RCC 7860 (cell line): ENCODE measurements at regions not wholly inside any gene's neighbourhood (a gene's known extent, or its start where the extent isn't known, plus 50 kb on each side); places are given as distances from the start of the nearest gene placed in this dataset.
"Not testable (repeated sequence)": the region's sequence is repeated elsewhere in the genome, so short reads cannot be mapped to it uniquely, and the experiment has no call there.

Experiments used
- DNase-seq: peaks from one replicate; pipeline ENCODE4 v3.0.0-alpha.2; 2015; ENCODE audit warnings: low spot score
- FAIRE-seq: peaks from 2 replicates; lab custom pipeline; 2012; peaks lifted over from hg19 to GRCh38; lab: Jason Lieb, UNC

DNA sequence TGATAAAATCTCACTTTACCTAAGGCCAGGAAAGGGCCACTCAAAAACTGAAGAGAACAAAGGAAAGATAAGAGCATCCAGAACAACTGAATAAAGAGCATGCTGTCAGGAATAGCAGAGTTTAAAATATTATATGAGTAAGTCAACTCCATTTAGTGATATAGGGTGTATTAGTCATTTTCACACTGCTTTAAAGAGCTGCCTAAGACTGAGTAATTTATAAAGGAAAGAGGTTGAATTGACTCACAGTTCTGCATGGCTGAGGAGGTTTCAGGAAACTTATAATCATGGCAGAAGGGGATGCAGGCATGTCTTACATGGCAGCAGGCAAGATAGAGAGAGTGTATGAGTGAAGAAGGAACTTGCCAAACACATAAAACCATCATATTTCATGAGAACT lies 778.0 kb upstream of the NECTIN3 start:
- DNase-seq: peak; percentile 46
- FAIRE-seq: no peak

GRCh38 chr3:110296885-110297284 lies 774.7 kb upstream of the NECTIN3 start:
- FAIRE-seq (no peak), DNase-seq (no peak)

DNA sequence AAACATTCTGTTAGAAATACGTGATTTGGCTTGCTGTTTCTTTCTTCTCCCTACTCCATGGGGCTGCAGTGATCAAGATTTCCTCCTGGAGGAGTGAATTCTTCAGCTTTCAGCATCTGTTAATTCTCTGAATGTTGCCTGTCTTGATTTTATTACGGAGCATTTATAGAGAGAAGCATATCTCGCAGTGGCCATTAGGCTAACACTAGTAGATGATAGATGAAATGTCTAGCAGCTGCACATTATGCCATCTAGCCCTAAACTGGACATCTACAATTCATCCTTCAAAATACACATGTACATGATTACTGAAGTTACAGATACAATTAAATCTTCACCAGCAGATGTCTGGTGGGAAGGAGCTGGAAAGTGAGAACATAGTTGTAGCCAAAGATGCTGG lies 769.8 kb upstream of the NECTIN3 start:
- no peak for DNase-seq
- FAIRE-seq: no peak

DNA sequence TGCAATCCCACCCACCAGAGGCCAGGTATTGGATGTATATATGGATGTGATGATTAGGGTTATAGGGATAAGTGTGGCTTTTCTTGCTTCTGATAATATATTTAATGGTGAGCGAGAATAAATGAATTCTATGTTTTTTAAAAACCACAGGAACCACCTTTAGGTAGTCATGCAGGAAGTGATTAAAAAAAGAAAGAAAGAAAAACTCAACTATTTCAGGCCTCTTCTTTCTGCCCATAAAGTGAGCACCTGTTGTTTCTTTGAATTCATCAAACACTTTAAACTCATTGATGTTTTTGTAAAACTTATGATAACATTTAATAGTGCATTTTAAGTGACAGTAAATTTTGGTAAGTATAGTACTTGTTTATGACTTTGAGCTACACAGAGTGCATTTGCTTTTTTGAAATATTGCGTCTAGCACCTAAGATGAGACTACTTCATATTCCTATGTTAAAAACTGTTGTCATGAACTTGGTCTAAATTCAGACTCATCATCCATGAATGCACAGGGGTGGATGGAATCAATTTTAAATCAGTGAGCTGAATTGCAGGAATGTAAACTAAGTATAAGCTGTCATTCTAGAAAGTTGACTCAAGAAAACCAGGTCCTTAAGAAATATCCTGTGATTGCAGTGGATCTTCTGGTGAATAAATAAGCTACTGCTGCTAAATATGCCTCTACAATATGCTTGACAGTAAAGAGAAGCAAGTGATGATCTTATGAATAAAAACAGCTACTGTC lies 764.4 kb upstream of the NECTIN3 start:
- DNase-seq (no peak), FAIRE-seq (no peak)

GRCh38 chr3:110311541-110311940 lies 760.1 kb upstream of the NECTIN3 start:
- DNase-seq: no peak

GRCh38 chr3:110314512-110315114 lies 757.0 kb upstream of the NECTIN3 start:
- peak; percentile 27 for DNase-seq
- no peak for FAIRE-seq

More at GRCh38 chr3:110311541-110311940, 760.1 kb upstream of the NECTIN3 start:
- no peak for FAIRE-seq

DNA sequence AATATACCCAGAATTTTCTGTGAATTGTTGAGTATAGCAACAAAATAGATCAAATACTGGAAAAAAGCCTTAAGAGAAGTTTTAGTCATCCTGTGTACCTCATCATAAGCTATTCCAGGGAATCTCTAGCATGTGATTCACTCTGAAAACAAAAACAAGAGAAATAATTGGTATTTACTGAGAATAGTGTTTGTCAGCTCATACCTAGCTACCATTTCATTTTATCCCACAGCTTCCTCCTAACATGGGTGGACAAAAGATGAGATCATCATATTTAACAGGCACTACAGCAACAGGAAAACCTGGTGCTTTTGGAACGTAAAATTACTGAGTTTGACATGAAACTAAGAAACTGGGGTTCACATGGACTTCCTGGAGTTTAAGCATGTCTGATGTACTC lies 753.5 kb upstream of the NECTIN3 start:
- DNase-seq (no peak), FAIRE-seq (no peak)

DNA sequence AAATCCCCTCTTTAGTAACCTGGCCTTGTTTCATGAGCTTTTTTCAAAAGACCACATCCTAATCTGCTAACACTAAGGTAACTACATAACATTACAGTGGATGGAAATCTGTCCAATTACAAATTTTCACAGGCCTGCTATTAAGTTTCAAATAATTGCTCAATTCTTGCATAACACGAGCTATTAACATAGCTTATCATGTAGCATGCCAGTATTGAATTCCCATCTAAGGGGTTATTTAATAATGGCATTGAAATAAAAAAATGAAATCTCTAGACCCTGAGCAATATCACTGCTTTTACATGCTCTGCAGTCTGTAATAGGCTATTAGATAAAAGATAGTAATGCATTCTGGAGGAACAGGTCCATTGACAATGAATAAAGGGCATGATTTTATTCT lies 748.3 kb upstream of the NECTIN3 start:
- FAIRE-seq (no peak), DNase-seq (no peak)

- no peak for DNase-seq
- FAIRE-seq: no peak
Observed at GRCh38 chr3:110324171-110324705, 747.4 kb upstream of the NECTIN3 start.

DNA sequence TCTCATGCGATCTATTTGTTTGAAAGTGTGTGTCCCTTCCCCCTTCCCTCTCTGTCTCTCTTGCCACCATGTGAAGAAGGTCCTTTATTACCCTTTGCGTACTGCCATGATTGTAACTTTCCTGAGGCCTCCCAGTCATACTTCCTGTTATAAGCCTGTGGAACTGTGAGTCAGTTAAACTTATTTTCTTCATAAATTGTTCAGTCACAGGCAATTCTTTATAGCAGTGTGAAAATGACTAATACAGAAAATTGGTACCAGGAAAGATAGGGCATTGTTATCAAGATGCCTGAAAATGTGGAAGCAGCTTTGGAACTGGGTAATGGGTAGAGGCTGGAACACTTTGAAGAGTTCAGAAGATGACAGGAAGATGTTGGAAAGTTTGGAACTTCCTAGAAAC lies 743.7 kb upstream of the NECTIN3 start:
- no peak for DNase-seq
- FAIRE-seq: no peak

DNA sequence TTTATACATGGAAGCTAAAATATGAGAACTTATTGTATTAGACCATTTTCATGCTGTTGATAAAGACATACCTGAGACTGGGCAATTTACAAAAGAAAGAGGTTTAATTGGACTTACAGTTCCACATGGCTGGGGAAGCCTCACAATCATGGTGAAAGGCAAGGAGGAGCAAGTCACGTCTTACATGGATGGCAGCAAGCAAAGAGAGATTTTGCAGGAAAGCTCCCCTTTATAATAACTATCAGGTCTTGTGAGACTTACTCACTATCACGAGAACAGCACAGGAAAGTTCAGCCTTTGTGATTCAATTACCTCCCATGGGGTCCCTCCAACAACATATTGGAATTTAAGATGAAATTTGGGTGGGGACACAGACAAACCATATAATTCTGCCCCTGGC lies 740.1 kb upstream of the NECTIN3 start:
- FAIRE-seq, DNase-seq: not testable (repeated sequence)

- DNase-seq: no peak
- FAIRE-seq: no peak
Observed at GRCh38 chr3:110332629-110333028, 739.0 kb upstream of the NECTIN3 start.

GRCh38 chr3:110341047-110341446 lies 730.6 kb upstream of the NECTIN3 start:
- FAIRE-seq (peak; percentile 65), DNase-seq (peak; percentile 32)

DNA sequence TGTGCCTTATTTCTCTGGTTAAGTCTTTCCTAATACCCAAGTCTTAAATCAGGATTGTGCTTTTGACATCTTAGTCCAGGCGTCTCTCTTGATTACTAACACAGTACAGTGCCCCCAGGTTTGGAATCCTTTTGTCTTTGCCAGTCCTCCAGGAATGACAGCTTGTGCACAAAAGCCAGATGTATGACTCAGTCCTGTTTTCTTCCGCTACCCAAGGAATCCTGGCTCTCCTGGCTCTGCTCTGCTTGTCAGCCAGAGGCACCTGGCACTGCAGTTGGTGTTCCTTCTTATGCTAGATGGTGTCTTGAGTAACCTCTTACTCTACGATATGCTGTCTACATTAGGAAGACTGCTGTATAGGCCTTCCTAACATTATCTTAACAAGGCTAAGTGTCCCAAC lies 728.2 kb upstream of the NECTIN3 start:
- FAIRE-seq (peak; percentile 92), DNase-seq (peak; percentile 83)

- DNase-seq (peak; percentile 79), FAIRE-seq (peak; percentile 84)
Observed at GRCh38 chr3:110343945-110344344, 727.7 kb upstream of the NECTIN3 start.

GRCh38 chr3:110344487-110344886 lies 727.1 kb upstream of the NECTIN3 start:
- FAIRE-seq: no peak

GRCh38 chr3:110344897-110345767 lies 726.5 kb upstream of the NECTIN3 start:
- FAIRE-seq (peak; percentile 100), DNase-seq (peak; percentile 99)

More at GRCh38 chr3:110344487-110344886, 727.1 kb upstream of the NECTIN3 start:
- no peak for DNase-seq

DNA sequence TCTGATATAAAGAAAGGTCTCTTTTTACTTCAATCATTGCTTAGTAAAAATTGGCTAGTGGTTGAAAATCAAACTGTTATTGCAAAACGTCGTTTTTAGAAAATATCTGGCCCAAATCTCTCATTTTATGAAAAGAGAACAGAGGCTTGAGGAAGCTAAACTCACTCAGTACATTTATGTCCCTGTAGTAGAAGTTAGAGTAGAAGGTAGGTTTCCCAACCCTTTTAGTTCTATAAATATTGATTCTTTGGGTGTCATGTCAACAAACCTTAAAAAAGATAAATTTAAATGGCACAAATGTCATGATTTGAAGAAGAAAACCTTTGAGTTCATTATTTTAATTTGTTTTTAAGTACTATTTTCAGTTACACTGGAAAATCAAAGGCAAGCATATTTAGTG lies 722.3 kb upstream of the NECTIN3 start:
- FAIRE-seq: peak; percentile 26
- no peak for DNase-seq

- DNase-seq (no peak), FAIRE-seq (no peak)
Observed at GRCh38 chr3:110352841-110353604, 718.6 kb upstream of the NECTIN3 start.

- DNase-seq (no peak), FAIRE-seq (no peak)
Observed at GRCh38 chr3:110362751-110363150, 708.9 kb upstream of the NECTIN3 start.
